Head of caudate nucleus (tissue), 42 donors: ENCODE measurements at regions not wholly inside any gene's neighbourhood (a gene's known extent, or its start where the extent isn't known, plus 50 kb on each side); places are given as distances from the start of the nearest gene placed in this dataset.
A peak's percentile ranks its signal among the peaks of the same experiment; 100 is the strongest.

ENCODE experiments used
- DNase-seq, 42 donors: peaks; one replicate each; pipeline versions ENCODE4 v3.0.0 to v3.0.0-alpha.2; 2020 to 2021; ENCODE audit warnings: mixed read lengths in 7 of 42
- intact Hi-C: fragments of 100-400 bp; cut with DNase I; formaldehyde crosslinking; loops from one replicate; pipeline ENCODE4 v1.15.0; 2022

DNA sequence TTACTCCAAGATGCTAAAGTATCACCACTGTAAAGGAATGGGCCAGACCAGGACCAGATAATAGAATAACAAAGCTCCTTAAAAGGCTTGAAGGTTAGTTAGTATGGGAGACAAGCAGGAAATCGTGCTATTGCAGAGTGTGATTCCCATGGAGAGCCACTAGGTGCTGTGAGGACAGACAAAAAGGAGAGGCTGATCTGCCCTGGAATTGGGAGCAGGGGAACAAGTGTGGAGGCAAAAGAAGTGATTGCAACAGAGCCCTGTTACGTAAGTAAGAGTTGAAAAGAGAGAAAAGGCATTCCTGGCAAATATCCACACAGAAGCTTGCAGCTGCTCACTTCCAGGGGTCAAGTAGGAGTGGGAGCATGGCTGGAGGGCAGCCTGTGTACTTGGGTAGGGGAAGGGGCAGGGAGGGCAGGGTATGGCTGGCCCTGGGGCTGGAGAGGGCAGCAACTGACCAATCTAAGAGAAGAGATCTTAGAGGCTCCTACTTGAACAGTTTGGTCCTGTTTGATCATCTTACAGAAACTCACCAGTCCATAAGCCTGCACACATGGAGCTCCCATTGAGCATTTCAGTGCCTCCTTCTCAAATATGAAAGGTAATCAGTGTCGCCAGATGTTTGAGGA is 207.7 kb upstream of the GJB5 start:
- no peak for DNase-seq
- intact Hi-C loops, result no loop called here

- intact Hi-C loops, result no loop called here
- no peak for DNase-seq
Measured at GRCh38 chr1:34549199-34549598, 205.6 kb upstream of the GJB5 start.

DNA sequence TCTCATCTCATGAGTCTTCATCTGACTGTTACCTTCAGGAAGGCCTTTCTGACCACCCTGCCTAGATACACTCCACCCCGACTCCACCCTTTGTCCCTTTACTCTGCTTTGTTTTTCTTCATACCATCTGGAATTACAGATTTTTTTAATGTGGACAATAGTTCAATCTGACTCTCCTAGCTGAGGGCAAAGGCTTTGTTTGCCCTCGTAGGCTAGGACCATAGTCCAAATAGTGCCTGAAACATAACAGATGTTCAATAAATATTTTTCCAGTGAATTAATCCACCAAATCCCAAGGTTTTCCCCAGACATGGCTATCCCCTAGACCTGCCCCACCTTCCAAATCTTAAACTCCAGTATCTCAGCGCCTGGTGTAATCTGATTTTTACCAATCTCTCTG is 176.5 kb upstream of the GJB5 start:
- DNase-seq, result no peak
- intact Hi-C loops, result no loop called here

GRCh38 chr1:34582356-34582755 is 172.5 kb upstream of the GJB5 start:
- intact Hi-C loops, result no loop called here
- DNase-seq, result no peak

- intact Hi-C loops, result no loop called here
- DNase-seq, result no peak
Measured at GRCh38 chr1:34587761-34588160, 167.1 kb upstream of the GJB5 start.

DNA sequence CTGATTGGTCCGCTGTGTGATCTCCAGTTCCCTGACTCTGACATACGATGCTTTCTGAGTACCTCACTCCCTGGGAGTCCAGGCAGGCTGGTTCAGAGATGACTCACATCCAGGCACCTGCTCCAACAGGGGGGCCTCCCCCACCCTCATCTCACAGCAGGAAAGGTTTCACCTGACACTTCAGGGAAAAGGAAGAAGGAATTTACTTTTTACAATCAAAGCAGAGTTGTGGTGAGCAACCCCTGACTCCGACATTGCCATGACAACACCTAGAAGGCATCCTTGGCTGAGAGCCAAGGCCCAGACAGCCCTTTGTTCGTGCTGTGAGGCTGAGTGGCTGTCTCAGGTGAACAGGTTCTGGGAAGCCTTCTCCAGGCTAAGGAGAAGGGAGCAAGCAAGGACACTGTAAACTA is 164.6 kb upstream of the GJB5 start:
- DNase-seq, result peak; percentile 25 to 88 (median 62)
- intact Hi-C loops, result loop anchor here (10.0 kb wide), 1 partner anchor 955 kb away; no protein-coding TSS in a partner anchor

- peak in 7 of 42 donors; percentile 5 to 49 (median 27) for DNase-seq
- intact Hi-C loops, result loop anchor here (10.0 kb wide), 1 partner anchor 957 kb away; no protein-coding TSS in a partner anchor
Measured at GRCh38 chr1:34591751-34592629, 162.9 kb upstream of the GJB5 start.

DNA sequence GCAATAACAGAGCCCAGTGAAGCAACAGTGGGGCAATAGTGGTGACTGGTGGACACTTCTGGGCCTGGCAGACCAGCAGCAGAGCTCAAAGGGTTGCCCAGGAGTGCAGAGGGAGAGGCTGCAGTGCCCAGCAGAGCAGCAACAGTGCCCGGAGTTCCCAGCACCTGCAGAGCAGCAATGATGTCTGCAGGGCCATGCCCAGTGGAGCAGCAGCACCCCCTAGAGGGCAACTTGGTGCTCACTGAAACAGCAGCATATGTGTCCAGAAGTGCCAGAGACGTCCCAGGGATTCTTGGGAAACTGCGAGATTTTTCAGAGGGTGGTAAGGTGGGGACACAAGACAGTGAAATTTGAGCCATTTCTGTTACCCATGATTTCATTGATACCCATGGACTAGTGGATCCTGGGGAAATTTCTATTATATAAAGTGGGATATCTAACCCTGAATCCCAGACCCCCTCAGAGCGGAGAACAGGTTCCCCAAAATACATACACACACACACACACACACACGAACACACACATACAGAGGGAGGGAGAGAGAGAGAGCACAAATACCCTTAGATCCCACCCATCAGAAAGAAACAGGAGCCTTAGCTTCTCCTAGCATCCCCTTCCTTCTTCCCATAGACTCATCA is 156.9 kb upstream of the GJB5 start:
- peak; percentile 75 to 95 (median 88) for DNase-seq
- intact Hi-C loops, result loop anchor here (10.0 kb wide), 1 partner anchor 963 kb away; no protein-coding TSS in a partner anchor

DNA sequence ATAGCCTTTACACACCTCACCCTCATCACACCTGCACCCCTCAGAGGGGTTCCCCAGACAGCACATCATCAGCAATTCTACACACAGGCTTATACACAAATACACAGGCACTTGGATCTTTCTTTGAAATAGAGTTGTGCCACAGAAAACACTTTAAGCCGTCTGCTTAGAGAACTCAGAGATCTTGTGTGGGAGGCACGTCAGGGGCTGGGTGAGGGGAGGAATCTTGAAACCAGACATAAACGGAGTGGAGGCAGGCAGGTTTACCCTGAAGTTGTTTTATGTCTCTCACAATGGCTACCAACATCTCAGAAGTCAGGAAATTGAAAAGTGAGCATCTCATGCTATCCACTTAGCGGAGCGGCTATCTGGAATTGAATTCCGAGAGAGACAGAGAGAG is 151.9 kb upstream of the GJB5 start:
- intact Hi-C loops, result no loop called here

GRCh38 chr1:34603594-34603993 is 151.3 kb upstream of the GJB5 start:
- no peak for DNase-seq
- intact Hi-C loops, result no loop called here

More for the DNA sequence above, 151.9 kb upstream of the GJB5 start:
- DNase-seq, result peak in 37 of 42 donors; percentile 6 to 73 (median 39)

DNA sequence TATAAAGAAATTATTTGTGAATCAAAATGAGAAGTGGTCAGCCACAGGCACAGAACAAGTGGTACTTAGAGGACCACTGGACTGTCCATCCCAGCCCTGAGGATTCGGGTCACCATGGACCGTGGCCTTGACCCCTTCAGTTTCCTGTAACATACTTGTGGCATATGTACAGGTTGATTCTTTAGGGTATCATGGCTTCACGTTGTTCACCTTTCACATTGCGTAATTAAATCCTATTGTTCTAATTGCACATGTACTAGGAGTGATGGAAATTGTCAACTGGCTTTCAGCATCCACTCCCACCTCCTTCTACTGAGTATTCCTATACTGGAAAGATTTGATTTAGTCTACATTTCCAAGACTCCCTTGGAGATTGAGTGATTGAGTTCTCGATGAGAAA is 148.3 kb upstream of the GJB5 start:
- intact Hi-C loops, result no loop called here
- no peak for DNase-seq

DNA sequence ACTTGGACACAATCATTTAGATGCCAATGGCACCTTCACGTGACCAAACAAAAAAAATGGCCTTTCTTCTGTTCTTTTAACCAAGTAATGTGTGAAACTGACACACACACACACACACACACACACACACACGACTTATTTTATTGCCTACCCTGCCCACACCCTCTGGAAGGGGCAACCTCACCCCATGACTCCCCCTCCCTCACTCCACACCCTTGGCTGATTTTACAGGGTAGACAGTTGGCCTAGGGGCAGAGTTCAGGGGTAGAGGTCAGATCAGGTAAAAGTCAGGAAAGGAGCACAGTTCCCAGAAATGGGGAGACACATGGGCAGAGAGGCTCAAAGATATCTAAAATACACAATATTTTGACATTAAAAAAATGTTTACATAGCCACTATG is 144.8 kb upstream of the GJB5 start:
- no peak for DNase-seq
- intact Hi-C loops, result no loop called here

DNA sequence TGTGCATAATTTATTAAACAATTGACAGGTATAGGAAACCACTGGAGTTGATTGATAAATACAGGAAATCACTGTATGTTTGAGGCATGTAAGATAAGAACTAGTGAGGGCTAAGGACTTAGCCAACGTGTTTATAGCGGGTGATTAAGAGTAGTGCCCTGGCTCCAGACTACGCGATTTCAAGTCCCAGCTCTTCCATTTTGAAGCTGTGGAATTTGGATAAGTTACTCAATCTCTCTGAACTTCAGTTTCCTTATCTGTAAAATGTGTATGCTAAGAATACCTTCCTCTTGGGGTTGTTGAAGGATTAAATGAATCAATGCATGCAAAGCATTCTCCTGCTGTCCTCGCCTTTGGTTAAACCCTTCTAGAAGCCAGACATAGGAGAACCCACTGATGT is 143.3 kb upstream of the GJB5 start:
- DNase-seq, result no peak
- intact Hi-C loops, result no loop called here

DNA sequence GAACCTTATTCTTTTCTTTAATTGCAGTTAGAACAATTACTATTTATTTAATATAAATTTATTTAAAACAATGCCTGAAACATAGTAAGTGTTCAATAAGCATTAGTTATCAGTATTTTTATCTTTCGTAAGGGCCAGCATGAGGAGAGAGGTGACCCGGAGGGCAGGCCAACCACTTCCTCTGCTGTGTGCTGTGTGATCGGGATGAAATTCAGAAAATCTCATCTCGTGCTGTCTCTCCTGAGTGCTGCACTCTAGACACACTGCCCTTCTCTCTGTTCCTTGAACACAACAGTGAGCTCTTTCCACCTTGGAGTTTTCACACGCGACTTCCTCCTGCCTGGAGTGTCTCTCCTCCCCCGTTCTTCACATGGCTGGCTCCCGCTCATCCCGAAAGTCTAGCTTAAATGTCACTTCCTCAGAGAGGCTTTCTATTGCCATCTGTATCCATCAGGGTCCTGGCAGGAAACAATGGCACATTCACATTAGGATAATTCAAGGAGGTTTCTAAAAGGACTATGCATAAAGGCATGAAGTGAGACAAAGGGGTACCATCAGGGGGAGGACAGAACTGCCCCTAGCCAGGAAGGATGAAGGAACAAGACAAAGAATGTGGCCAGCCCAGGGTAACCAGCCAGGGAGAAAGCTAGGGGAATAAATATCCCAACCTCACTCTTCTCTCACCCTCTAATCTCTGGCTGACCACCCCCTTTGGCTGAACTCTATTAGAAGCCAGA is 142.6 kb upstream of the GJB5 start:
- no peak for DNase-seq

DNA sequence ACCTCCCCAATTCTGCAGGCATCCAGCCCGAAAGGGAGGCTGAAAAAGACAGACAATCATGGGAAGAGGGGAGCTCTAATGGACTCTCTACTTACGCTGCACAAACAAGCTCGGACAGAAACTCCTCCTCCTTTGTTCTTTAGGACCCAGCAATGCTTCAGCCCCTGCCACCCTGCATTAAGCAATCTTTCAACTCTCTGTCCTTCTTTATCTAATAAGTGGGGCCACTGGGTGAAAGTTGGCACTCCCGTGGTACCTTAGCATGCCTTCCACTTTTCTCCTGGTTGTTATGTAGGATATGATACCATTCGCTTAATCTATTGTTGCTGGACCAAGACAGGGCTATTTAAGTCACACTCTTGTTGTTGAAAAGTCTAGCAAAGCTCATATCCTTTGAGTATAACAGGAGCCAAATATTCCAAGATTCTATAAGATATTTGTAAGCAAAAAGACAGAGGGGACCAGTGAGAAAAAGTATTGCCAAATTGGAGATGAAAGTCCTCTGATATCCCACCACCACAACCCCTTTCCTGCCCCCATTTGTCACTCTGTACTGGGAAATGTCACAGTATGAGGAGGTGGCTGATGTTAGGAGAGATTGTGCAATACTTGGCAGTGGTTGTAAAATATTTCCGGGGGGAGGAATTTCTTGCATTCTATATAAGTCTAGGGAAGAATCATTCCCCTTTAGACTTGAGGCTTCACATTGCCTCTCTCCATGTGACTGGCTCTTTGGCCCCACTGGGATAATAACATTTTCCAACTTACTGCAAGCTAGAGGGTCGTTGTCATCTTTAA is 137.3 kb upstream of the GJB5 start:
- intact Hi-C loops, result no loop called here
- DNase-seq, result peak in 3 of 42 donors; percentile 16 to 43 (median 18)

More for the DNA sequence above, 142.6 kb upstream of the GJB5 start:
- intact Hi-C loops, result no loop called here

DNA sequence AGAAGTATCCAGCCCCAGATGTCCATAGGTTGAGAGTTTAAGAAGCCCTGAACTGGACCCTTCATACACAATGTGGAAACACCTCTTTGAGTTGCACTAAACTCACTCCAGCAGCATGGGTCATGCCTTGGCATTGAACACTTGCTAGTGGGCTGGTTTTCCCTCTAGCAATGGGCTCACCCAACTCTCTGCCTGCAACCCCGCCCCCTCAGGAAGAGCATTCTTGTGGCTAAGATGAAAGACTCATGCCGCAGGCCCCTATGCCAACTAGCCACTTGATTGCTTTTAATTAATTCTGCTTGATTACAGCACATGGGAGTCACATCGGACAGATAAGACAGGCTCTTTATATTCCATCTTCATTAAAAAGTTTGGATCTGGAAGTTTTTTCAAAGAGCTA is 136.5 kb upstream of the GJB5 start:
- no peak for DNase-seq

DNA sequence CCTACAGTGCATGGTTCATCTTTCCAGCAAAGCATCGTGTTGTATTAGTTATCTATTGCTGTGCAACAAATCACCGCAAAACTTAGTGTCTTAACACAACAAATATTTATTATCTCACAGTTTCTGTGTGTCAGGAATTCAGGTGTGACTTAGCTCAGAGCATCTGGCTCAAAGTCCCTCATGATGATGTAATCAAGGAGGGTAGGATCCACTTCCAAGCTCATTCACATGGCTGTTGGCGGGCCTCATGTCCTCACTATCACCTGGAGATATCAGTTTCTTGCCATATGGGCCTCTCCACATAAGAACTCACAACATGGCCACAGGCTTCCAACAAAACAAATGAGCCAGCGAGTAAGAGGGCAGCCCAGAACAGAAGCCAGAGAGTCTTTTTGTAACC is 135.6 kb upstream of the GJB5 start:
- intact Hi-C loops, result no loop called here
- DNase-seq, result no peak

More for the DNA sequence above, 136.5 kb upstream of the GJB5 start:
- intact Hi-C loops, result no loop called here

DNA sequence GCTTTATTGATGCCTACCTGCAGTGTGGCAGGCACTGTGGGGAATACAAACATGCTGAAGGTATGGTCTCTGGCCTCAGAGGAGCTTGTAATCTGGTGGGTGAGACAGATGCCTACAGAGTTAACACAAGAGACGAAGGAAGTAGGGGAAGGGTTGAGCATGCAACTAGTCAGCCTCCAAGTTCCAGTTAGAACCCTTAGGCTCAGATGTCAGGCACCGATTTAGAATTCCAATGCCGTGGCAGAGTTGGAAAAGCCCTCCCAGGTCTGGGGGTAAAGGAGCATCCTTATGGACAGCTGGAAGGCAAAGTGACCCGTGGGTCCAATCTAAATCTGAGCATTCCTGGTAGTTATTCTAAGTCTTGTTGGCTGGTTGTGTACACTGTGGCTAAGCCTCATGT is 132.9 kb upstream of the GJB5 start:
- no peak for DNase-seq

More for the DNA sequence above, 132.9 kb upstream of the GJB5 start:
- intact Hi-C loops, result no loop called here
